ENCODE measurements at regions not wholly inside any gene's neighbourhood (a gene's known extent, or its start where the extent isn't known, plus 50 kb on each side); places are given as distances from the start of the nearest gene placed in this dataset.

DNA sequence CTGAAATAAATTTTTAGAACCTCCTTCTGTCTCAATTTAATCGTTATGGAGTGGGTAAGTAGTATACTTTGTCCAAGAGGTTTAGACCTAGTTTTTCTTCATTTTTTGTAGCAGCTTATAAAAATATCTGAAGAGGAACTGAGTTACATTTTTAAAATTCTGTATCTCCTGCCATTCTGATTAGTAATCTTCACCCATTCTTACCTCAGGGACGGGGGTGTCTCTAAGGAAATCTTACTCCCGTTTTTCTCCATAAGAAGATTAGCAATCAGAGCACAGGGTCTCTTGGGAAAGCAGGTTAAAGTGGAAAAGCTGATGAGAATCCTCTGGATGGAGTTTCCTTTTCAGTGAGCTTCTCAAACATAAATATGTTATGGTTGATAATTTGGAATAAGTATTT, 259.3 kb upstream of the FAM83B start:
- no peak for TF ChIP-seq POLR2A (IDR thresholded peaks at IDR 0.05; ENCODE audit: extremely low read depth, insufficient read length)
- TF ChIP-seq, protein P1, sequence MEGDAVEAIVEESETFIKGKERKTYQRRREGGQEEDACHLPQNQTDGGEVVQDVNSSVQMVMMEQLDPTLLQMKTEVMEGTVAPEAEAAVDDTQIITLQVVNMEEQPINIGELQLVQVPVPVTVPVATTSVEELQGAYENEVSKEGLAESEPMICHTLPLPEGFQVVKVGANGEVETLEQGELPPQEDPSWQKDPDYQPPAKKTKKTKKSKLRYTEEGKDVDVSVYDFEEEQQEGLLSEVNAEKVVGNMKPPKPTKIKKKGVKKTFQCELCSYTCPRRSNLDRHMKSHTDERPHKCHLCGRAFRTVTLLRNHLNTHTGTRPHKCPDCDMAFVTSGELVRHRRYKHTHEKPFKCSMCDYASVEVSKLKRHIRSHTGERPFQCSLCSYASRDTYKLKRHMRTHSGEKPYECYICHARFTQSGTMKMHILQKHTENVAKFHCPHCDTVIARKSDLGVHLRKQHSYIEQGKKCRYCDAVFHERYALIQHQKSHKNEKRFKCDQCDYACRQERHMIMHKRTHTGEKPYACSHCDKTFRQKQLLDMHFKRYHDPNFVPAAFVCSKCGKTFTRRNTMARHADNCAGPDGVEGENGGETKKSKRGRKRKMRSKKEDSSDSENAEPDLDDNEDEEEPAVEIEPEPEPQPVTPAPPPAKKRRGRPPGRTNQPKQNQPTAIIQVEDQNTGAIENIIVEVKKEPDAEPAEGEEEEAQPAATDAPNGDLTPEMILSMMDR (IDR thresholded peaks at IDR 0.05; ENCODE audit: low read depth, low read length): no peak
- no peak for TF ChIP-seq MAX (IDR thresholded peaks at IDR 0.05; ENCODE audit: low read depth, low read length)

Data from NB4 (cell line).